KBM-7 (cell line): ENCODE measurements at regions not wholly inside any gene's neighbourhood (a gene's known extent, or its start where the extent isn't known, plus 50 kb on each side); places are given as distances from the start of the nearest gene placed in this dataset.

Experiments
- DNase-seq: peaks from one replicate; pipeline ENCODE4 v3.0.0-alpha.2; 2015
- in situ Hi-C: fragments of 300-500 bp; cut with MboI; formaldehyde crosslinking; loops from 2 replicates; pipeline ENCODE4 v1.14.3; 2020; ENCODE audit warnings: low sequenced_read_pairs, low pct_unique_long_range_greater_than_20kb, mixed read lengths

DNA sequence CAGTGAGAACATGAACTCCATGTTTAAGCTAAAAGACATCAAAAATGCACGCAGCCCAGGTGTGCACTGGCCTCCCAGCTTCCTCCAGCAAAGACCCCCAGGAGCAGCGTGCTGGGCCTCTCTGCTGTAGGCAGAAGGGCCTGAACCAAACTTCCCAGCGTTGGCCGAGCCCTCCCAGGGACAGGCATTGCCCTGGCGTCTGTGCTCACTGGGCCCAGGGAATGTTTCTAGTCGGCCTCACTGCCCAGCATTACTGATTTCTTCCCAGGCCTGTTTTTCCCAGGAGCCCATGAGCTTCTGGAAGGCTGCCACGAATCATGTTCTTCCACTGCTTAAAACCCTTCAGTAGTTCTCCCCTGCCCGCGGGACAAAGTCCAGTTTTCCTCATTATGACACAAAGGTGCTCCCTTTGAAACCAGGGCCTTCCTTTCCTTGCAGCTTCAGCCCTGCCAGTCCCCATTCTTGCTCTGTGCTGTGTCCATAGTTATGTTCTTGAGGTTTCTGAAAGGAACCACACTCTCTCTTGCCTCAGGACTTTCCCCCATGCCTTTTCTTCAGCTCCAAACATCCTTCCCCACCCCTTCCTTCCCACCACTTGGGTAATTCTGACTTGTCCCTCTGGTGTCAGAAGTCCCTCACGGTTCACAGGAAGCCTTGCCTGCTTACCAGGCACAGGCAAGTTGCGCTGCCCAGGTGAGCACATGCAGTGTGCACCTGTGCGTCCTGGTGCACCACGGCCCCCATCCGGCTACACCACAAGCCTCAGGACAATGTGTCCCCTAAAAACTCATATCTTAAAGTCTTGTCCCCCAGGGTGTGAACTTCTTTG is 93.4 kb upstream of the ENPP6 start:
- DNase-seq: no peak
- in situ Hi-C loops: no loop called here

DNA sequence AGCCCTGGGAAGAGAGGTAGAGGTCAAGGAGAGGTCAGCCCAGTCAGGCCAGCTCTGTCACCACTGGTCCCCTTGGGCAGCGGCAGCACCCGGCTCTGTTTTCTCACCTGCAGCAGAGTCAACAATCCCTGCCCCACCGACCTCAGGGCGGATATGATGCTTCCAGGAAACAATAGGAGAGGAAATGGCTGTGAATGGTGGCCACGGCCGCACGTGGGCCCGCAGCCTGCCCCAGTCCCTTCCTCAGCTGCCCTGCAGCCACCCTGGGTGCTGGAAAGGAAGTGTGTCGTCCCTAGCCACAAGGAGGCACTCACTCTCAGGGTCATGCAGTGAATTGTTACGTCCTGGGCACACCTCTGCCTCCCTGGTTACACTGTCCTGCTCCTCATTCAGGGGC is 92.5 kb upstream of the ENPP6 start:
- in situ Hi-C loops: no loop called here
- DNase-seq: peak; percentile 53

DNA sequence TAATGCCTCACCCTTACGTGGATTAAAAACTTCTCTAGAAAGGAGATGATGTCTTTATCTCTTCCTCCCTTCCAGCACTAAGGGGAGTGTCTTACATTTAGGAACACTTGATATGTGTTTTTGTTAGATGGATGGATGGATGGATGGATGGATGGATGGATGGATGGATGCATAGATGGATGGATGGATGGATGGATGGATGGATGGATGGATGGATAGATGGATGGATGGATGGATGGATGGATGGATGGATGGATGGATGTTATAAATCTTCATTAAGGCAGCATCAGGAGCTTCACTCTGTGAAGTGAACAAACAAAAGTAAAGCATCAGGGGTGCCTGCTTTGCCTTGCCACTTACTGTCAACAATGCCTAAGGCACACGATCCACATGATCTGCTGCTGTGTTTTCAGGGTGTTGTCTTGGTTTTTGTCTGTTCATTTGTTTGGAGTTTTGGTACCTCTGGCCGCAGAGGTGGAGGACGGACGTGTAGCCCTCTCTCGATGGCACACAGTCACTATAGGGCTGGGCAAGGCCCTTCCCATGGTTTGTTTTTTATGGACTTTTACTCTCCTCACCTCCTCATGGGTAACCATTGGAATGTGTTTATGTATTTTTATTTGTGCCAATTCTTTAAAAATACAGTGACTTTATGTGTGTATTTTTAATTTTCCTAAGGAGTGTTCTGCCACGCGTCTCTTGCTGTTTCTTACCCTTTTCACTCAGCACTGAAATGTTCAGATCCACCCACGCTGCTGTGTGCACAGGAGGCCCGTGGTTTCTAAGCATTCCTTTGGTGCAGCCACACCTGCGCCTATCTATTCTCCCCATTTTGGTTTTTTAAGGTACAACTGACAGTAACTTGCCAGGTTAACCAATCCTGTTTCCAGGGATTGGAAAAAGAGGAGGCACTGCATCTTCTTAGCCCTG is 91.8 kb upstream of the ENPP6 start:
- DNase-seq: no peak
- in situ Hi-C loops: no loop called here

DNA sequence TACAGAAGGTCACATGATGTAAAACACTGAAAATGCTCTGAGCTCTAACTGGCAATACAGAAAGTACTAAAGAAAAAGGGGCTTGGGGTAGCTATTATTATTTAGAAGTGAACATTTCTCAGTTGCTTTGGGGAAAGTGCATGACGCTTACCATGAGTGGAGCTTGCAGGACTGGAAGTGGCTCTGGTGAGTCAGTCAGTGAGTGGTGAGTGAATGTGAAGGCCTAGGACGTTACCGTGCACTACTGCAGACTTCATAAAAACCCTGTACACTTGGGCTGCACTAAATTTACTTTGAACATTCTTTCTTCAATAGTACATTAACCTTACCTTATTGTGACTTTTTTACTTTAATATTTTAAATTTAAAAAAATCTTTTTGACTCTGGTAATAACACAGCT is 89.3 kb upstream of the ENPP6 start:
- in situ Hi-C loops: no loop called here
- DNase-seq: no peak

DNA sequence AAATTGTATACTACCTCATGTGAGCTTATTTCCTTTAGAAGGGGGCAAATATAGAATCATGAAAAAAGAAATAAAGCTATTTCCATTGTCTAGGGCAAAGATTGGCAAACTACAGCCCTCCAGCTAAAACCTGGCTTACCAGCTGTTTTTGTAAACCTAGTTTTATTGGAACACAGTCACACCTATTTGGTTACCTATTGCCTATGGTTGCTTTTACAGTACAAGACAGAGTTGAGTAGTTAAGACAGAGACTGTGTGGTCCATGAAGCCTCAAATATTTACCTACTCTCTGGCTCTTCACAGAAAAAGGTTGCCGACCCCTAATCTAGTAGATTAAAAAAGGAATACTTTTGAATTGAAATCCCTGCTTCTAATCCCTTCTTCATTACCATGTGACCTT is 88.8 kb upstream of the ENPP6 start:
- in situ Hi-C loops: no loop called here
- no peak for DNase-seq

DNA sequence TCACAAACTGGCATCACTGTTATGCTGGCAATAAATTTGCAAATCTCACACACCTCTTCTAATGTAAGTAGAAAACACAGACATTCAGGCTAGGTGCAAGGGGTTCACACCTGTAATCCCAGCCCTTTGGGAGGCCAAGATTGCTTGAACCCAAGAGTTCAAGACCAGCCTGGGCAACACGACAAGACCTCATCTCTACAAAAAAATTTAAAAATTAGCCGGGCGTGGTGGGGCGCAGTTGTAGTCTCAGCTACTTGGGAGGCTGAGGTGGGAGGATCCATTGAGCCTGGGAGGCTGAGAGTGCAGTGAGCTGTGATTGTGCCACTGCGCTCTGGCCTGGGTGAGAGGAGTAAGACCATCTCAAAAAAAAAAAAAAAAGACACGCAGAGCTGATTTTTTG is 83.1 kb upstream of the ENPP6 start:
- in situ Hi-C loops: no loop called here

DNA sequence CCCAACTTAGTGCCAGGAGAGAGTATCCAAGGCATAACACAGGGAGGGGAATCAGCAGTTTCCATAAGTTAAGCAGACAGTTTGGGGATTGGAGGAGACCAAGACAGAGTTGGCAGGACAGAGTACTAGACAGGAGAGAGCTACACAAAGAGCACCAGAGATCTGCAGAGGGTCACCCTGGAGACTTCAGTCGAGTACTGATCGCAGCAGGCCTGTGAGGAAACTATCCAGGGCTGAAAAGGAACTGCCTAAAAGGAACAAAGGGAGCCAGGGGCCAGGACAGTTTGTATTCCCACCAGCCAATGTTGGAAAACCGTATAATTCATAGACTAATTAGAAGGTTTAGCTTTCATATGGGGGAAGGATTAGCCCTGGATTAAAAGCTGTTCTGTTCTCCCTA is 80.6 kb upstream of the ENPP6 start:
- in situ Hi-C loops: no loop called here
- no peak for DNase-seq

More for the DNA sequence above, 83.1 kb upstream of the ENPP6 start:
- no peak for DNase-seq

DNA sequence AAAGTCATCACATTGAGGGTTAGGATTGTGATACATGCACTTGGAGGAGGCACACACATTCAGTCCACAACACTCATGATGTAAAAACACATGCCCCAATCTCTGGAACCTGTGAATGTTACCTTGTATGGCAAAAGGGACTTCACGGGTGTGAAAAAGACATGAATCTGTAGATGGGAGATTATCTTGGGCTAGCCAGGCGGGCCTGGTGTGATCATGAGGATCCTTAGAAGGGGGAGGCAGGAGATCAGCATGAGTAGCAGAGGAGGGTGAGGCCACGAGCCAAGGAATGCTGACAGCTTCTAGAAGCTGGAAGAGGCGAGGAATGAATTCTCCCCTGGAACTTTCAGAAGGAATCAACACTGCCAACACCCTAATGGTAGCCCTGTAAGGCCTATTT is 77.5 kb upstream of the ENPP6 start:
- DNase-seq: no peak
- in situ Hi-C loops: no loop called here

DNA sequence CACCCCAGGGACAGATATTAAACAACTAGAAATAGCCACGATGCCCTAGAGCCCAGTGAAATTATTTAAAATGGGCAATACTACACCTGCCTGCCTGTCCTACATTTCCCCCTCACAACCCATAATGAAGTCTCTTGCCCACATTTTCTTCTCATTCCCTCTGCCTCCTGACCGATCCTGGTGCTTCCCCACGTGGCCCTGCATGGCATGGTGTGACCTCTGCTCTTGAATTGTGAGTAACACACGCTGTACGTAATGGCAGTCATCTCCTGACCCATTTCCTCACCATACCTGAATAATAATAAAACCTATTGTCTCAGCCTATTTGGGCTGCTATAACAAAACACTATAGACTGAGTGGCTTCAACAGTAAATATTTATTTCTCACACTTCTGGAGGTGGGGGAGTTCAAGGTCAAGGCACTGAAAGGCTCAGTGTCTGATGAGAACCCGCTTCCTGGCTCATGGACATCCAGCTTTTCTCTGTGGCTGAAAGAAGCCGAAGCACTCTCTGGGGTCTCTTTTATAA is 77.0 kb upstream of the ENPP6 start:
- no peak for DNase-seq
- in situ Hi-C loops: no loop called here

DNA sequence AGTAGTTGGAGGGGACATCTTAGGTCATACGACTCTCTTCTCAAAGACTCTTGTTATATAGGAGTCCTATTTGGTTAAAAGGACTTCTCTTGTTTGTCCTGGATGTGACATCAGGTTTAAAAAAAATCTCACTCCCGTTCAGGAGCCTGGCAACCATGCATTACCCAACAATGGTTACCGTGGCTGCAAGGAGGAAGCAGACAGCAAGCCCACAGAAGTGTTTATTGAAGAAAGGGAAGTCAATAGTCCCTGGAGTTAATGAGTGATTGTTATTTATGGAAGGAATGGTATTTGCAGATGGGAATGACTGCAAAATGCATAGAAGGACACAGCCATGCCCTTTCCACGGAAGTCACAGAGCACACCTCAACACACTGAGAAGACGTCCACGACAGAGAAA is 75.9 kb upstream of the ENPP6 start:
- DNase-seq: peak; percentile 79
- in situ Hi-C loops: no loop called here

DNA sequence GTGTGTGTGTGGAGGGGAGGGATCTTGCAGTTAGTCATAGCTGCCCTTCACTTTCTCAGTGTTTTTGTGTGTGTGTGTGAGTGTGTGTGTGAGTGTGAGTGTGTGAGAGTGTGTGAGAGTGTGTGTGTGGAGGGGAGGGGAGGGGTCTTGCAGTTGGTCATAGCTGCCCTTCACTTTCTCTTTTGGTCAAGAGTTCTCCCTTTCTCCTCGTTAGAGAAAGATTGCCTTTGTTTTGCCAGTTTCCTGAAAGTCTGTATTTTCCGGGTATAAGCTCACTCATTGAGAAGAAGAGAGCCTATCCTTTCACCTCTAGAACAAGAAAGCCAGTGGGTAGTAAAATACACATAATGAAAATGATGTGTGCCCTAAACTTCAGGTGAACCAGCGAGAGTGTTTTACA is 75.2 kb upstream of the ENPP6 start:
- in situ Hi-C loops: no loop called here
- no peak for DNase-seq

DNA sequence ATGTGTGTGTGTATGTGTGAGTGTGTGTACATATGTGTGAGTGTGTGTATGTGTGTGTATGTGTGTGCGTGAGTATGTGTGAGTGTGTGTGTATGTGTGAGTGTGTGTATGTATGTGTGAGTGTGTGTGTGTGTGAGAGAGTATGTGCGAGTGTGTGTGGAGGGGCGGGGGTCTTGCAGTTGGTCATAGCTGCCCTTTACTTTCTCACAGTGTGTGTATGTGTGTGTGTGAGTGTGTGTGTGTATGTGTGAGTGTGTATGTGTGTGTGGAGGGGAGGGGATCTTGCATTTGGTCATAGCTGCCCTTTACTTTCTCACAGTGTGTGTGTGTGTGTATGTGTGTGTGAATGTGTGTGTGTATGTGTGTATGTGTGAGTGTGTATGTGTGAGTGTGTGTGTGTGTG is 74.8 kb upstream of the ENPP6 start:
- in situ Hi-C loops: no loop called here

DNA sequence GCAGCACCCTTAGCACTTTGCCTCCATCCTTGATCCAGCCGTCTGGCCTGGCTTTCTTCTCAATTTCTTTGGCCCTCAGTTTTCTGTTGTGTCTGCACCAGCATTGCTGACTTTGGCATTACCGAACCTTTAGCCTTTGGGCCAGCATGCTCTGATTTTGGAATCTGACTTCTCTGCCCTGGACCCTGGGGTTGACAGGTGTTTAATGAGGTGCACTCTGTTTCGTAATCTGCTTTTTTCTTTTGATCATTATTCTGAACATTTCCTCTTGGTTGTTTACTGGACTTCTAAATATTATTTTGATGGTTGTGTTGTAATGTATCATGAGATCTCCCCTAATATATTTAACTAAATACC is 71.5 kb upstream of the ENPP6 start:
- in situ Hi-C loops: no loop called here
- no peak for DNase-seq

More for the DNA sequence above, 74.8 kb upstream of the ENPP6 start:
- no peak for DNase-seq

DNA sequence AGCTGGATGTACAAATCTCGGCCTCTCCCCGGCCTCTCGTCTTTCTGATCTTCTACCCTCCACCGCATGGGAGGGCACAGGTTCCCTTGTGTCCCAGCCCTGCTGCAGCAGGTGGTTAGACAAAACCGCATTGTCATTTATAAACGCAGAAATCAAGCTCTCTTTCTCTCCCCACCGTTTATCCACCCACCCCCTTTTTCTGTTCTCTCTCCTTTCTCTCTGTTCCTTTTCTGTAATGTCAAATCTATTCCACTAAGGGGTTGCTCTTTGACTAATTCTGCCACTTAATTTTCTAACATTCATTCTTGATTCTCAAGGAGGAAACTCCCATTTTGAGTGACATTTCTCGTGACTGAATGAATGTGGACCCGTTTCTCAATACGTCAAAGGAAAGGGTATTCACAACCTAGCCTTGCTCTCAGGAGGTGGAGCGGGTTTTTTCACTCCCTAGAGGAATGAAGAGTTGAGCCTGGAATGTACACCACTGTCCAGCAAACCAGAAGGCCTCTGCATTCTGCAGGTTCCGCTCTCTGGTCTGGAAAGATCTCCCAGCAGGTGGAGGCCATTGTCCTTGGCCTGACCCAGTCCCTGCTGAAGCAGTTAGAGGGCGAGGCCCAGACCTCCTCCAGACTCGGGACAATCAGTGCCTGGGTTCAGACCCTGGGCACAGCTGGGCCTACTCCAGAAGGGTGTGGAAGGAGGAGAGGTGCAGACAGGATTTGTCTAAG is 70.9 kb upstream of the ENPP6 start:
- in situ Hi-C loops: no loop called here
- no peak for DNase-seq

DNA sequence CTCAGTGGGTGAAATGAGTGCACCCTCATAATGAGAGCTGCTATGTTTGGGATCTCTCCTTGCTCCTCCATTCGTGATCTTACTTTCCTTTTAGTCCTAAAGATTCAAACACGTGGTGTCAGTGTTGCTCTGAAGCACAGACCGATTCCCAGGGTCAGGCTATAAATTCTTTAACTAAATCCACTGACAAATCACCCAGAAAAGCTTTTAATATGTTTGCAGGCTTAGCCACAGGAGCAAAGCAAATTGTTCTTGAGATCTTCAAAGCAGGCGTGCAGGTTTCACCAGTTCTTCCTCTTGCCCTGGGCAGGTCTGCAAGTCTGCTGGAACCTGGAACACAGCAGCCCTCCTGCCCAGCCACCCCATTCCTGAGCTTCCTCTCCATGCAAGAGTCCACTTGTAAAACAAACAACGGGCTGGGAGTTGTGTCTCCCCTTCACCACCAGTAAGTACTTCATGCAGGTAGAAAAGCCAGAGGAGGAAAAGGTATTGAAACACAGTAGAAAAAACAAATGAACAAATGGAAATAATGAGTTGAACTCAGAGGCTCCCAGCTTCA is 70.1 kb upstream of the ENPP6 start:
- in situ Hi-C loops: no loop called here
- DNase-seq: no peak

DNA sequence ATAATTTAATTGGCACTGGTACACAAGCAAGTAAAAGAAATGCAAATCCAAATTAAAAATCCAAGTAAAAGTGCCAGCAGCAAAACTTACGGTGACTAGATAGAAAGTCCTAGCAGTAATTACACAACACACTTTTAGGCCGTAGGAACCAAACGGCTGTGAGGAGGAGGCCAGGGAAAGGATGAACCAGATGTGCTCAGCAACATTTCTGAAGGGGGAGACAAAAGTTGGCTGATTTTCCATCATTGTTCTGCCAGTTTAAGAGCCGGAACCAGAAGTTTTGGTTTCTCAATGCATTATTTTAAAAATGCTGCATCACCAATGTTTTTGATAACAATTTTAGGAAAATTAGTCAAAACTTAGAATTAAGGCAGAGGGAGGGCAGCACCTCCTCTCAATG is 68.7 kb upstream of the ENPP6 start:
- in situ Hi-C loops: no loop called here
- DNase-seq: no peak

DNA sequence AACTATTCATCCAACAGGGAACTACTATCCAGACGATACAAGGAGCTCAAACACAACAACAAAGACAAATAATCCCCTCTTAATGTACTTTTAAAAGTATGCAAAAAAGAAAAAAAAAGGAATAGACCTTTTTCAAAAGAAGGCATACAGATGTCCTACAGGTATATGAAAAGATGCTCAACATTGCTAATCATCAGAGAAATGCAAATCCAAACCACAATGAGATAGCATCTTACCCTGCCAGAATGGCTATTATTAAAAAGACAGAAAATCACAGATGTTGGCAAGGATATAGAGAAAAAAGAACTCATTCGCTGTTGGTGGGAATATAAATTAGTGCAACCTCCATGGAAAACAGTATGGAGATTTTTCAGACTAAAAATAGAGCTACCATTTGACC is 67.1 kb upstream of the ENPP6 start:
- in situ Hi-C loops: no loop called here
- DNase-seq: no peak

DNA sequence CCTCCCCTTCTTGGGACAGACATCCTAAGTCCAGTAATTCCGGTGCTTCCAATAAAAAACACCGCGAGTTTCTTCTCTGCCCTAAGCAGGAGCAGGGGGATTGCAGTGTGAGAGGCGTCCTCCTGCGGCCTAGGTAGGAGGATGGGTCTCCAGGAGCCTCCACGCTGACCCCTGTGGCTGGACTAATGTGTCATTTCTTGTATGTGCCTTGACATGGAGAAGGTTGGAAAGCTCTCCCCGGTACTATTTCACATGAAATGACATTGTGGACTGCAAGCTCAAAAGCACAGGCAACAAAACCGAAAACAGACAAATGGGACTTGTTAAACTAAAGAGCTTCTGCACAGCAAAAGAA is 66.6 kb upstream of the ENPP6 start:
- in situ Hi-C loops: no loop called here

DNA sequence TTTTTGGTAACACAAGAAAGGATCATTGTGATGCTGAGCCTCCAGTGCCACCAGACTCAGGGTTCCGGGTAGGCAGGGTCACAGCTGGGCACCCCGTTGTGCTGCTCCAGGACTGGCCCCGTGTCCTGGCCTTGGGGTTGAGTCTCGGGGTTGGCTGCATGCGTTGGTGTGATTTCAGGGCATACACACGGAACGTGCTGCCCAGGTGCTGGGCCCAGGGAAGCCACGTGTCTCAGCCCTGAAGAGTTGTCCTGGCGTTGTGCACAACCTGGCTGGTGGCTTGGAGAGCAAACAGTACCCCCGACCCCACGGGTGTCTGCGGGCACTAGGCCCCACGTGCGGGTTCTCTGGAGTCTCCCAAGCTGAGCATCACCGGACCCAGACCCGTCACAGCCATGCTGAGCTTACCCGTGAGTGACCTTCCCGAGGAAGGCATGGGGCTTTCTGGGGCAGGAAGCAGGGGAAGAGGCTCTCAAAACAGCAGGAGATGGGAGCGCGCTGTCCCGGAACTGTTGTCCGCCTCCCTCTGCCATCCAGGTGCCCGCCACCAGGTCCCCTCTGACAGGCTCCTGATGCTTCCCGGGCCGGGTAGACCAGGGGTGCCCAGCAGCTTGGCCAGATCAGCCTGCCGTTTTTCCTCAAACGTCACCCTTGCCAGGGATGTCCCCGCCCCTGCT is 66.1 kb upstream of the ENPP6 start:
- in situ Hi-C loops: no loop called here
- DNase-seq: no peak

More for the DNA sequence above, 66.6 kb upstream of the ENPP6 start:
- no peak for DNase-seq
